HG03571 (cell line): ENCODE measurements at regions not wholly inside any gene's neighbourhood (a gene's known extent, or its start where the extent isn't known, plus 50 kb on each side); places are given as distances from the start of the nearest gene placed in this dataset.
"Not testable (repeated sequence)": the region's sequence is repeated elsewhere in the genome, so short reads cannot be mapped to it uniquely, and the experiment has no call there.

Experiments used
- ATAC-seq: cut with Tn5 transposase; IDR thresholded peaks from one replicate; pipeline ENCODE4 v1.9.1; 2021; ENCODE audit not compliant: unreplicated experiment

DNA sequence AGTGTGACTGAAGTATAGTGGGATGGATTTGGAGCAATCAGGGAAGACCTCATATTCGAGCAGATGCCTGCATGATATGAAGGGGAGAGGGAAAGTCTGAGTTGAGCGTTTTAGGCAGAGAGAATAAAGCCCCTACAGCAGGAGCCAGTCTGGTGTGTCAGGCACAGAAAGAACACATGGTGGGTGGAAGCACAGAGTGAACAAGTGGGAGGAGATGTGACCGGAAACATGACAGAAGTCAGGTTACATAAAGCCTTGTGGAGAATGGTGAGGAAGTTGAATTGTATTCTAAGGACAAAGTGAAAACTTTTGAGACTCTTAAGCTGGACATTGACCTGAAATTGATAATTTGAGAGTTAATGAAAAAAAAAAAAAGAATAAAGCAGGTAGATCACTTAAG, 541.0 kb downstream of the PLOD2 start:
- ATAC-seq: no peak

DNA sequence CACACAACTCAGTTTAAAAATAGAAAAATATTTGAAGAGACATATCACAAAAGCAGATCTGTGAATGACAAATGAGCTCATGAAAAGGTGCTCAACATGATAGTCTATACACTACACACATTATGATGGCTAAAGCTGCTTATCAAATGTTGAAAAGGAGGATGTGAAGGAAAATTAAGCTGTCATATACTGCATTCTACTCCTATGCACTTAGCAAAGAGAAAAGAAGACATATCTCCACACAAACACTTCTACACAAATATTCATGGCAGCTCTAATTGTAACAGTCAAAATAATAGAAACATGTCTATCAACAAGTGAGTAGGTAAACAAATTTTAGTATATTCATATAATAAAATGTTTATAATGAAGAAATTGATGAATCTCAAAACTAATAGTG, 540.5 kb downstream of the PLOD2 start:
- no peak for ATAC-seq

DNA sequence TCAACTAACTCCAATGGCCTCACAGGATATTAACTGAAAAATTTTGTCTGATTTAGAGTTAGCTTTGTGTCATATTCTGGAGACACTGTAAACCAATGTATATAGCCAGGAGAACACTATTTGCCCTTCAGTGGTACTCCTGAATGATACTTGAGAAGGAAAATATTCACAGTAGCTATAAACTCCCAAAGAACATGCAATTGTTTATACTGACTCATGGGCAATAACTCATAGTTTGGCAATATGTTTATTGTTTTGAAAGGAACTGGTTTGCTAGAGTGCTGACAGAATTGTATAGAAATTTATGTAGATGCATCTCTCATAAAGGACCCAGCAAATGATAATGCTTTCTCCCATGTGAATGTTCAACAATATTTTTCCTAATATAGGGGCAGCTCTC, 537.6 kb downstream of the PLOD2 start:
- no peak for ATAC-seq

DNA sequence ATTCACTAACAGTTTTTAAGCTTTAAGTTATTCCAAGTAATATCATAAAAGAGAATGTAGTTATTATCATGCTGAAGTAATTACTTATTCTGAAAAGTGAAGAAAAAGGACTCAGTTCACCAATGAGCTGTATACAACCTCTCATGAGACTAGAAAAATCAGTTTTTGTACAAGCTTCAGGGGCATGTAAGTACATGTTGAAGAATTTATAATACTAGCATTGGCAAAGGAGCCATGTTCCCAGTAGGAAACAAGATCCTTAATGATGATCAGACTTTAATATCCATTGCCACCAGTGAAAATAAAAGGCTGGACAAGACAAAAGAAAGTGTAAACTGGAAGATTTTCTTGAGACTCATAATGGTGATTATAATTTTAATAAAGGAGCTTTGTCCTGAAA, 532.8 kb downstream of the PLOD2 start:
- ATAC-seq: no peak

DNA sequence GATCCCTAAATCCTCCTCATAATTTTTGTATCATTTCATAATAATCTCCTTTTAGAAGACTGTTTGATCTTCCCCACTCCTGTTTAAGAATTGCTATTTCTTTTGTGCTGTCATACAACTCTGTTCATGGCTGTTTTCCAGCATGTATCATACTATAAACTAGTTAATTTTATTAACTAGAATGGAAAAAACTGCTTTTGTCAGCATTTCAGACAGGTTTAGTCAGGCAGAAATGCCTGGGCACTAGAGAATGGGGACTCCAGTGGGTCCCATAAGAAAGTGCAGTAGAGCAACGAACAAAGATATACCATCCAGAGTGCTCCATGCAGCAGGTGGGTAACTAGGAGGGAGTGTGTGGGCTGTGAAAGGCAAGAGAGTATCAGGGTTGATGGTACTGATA, 523.9 kb downstream of the PLOD2 start:
- ATAC-seq: no peak

DNA sequence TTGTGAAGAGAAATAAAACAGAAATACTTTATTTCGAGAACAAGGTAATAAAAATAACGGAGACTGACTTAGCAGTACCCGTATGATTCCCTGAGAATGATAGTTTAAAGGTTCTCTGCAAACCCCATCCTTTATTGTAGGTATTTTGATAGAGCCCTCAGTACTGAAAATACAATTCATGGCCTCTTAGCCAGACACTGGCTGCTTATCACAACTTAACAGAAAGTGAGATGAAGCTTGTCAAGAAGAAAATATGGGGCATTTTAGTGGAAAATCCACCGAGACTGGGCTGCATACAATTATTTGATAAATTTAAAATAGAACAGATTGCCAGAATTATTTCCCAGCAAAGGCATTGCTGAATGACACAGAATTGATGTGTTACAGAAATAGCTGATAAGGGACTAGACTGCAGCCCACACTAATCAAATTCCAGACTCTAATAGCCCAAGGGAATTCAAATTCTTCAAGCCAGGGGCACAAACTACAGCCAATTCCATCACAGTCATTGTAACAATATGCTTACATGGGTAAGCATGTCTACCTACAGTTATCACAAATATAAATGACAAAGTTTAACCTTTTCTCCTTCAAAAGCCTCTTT, 521.9 kb downstream of the PLOD2 start:
- no peak for ATAC-seq

DNA sequence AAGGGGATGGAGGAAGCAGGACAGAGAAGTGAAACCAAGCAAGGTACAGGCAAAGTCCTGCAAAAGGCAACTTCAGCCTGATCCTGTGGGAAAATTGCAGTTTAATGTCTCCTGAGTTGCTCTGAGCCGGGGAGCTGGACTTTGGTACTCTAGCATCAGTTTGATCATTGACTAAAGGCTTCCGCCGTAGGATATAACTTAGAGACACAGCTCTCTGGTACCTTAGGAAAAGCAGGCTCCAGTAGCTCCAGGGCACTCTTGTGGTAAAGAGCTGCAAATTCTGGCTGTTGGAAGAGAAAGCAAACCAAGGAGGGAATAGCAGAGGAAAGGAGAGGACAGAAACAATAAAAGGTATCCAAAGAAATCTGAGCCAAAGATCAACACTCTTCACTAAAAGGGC, 521.1 kb downstream of the PLOD2 start:
- no peak for ATAC-seq

DNA sequence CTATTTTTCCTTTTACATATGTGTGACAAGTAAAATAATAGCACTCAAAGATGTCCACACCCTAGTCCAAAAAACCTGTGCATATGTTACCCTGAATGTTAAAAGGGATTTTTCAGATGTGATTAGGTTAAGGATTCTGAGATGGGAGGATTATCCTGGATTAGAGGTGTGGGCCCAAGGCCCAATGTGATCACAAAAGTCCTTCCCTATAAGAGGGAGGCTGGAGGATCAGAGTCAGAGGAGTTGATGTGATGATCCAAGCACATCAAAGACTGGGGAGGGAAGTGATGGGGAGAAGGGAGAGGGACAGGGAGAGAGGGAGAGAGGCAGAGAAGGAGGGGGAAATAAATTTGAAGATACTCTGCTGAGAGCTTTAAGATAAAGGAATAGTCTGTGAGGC, 512.6 kb downstream of the PLOD2 start:
- no peak for ATAC-seq

DNA sequence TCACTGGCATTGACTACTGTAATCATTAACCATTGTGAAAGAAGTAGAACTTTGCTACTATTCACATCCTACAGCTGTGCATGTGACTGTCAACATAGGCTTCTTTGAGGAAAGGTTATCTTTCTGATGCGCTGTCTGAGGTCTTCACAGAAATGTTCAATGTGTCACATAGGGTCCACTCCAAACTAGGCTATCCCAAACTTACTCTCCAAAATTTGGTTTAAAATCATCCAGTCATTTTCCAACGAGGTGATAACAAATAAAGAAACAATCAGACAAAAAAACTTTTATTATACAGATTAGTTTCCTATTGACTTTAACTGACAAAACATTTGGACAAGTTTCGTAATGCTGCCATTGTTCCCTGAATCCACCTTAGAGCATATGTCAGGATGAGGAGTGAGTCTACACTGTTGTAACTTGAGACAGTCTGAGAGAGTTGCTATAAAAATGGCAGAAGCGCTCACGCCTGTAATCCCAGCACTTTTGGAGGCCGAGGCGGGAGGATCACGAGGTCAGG, 511.6 kb downstream of the PLOD2 start:
- ATAC-seq: no peak

DNA sequence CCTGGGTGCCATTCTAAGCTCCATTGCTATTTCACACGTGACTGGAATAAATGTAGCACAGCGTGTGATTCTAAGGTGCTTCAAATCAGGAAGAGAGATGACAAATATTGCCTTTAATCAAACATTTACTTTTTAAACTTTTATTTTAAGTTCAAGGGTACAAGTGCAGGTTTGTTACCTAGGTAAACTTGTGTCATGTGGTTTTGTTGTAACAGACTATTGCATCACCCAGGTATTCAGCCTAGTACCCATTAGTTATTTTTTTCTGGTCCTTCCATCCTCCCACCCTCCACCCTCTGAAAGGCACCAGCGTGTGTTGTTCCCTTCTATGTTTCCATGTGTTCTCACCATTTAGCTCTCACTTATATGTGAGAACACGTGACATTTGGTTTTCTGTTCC, 510.8 kb downstream of the PLOD2 start:
- ATAC-seq: no peak

DNA sequence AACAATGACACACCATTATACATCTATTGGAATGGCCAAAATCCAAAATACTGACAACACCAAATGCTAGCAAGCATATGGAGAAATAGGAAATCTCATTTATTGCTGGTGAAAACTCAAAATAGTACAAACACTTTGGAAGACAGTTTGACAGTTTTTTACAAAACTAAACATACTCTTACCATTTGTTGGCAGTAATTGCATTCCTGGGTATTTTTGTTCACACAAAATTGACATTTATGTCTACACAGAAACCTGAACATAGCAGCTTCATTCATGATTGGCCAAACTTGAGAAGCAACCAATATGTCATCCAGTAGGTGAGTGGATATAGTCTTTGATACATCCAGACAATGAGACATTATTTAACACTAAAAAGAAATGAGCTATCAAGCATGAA, 489.9 kb downstream of the PLOD2 start:
- no peak for ATAC-seq

DNA sequence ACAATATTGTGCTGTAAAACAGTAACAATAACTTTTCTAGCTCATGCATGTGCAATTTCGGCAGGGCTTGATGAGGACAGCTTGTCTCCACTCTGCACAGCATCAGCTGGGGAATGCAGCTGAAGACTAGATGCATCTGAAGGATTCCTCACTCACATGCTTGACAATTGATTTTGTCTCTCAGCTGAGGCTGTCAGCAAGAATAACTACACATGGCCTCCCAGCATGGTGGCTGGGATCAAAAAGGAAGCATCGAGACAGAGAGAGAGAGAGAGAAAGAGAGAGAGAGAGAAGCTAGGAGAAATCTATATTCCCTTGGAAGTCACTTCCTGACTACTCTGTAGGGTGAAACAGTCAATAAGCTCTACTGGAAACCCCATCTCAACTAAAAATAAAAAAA, 487.1 kb downstream of the PLOD2 start:
- ATAC-seq: no peak

DNA sequence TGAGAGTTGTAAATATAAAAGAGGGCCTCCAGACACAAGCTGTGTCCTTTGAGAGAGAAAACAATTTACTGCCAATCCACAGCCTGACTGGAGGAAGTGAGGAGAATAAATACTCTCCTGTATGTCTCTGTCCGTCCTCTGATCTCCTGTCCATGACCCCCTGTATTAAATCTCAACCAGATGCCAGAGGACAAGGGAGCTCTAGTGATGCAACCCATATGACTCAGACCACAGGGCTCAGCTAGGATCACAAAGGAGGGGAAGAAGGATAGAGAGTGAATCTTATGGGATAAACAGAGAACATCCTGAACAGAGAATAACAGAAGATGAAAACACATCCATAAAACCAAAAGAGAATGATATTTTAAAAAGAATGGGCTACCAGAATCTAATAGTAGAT, 482.6 kb downstream of the PLOD2 start:
- no peak for ATAC-seq

DNA sequence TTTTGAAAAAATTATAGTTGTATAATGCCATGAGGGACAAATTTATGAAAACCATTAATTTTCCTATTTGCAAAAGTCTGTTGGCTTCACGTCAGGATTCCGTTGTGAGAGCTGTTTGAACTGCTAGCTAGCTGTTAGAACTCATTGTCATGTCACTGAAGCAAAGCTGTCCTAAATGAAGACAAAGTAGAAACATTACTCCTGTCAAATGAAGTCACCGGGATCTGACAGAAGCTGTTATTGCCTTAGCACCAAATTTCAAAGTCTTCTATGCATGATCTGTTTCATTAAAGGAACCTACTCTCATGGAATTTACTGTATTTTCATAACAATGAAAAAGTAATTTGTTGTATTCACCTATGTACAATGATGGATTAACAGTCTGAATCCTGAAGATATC, 479.8 kb downstream of the PLOD2 start:
- ATAC-seq: no peak

DNA sequence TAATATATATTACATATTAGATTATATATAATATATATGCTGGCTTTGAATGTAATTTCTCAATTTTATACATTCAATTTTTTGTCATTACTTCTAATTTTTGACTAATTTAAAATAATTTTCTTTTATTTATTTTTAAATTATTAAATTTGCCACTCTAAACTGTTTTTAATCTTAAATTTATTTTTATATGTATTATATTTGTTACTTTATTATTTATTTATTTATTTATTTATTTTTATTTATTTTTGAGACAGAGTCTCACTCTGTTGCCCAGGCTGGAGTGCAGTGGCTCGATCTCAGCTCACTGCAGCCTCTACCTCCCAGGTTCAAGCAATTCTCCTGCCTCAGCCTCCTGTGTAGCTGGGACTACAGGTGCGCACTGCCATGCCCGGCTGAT, 473.0 kb downstream of the PLOD2 start:
- not testable (repeated sequence) for ATAC-seq

DNA sequence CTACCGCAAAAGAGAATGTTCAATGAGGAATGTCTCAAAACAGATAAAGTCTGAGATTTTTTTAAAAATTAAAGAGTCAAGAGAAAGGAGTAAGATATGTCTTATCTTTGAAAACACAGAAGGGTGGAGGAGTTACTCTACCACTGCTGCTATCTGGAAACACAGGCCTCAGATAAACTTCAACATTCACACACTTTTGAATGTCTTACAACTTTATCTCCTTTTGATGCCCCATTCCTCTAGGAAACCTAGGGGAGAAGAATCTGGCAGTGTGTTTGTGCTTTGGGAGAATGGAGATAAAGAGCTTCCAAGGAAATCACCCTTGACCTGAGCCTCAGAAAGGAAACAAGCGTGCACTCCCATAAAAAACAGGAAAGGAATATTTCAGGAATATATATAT, 468.2 kb downstream of the PLOD2 start:
- no peak for ATAC-seq

DNA sequence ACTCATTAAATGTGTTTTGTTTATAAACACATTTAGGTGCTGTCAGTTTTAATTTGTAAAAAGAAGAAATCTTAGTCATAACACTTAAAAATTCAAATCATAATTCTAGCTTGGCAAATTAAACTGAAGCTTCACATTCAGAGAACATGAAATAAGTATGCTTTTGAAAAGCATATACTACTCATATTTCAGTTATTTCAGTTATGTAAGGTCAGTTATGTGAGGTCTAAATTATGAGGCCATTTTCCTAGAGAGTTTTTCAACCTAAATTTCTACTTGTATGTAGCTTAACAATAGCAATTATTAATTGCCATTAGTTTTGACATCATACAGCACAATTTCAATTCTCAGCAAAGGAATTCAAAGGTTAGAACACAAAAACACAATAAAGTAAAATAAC, 465.0 kb downstream of the PLOD2 start:
- ATAC-seq: no peak

DNA sequence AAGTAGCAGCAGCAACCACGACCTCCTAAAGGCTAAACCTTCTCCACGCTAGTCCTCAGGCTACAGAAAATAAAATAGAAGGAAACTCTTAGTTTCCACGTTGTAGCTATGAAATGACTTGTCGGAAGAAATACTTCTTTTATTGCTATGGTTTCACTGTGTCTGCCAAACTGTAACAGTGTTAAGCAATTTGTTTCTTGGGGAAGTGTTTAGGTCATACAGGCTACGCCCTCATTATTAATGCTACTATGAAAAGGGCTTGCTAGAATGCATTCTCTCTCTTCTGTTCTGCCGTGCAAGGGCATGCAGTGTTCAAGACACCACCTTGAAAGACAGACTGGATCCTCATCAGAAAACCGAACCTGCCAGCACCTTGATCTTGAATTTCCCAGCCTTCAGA, 462.7 kb downstream of the PLOD2 start:
- no peak for ATAC-seq

DNA sequence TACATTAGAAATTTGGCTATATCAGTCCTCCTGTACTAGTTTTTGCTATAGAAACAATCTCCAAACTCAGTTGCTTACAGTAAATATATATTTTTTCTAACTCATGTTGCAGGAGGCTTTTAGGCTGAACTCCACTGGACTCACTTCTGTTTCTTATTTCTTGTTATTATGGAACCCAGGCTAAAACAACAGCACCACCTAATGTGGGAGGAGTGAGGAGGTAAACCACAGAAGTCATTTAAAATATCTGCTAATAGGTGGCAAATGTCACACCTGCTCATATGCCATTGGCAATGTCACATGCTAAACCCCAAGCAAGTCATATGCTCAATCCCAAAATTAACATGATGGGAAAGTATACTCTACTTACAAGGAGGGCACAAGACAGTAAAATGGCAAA, 462.2 kb downstream of the PLOD2 start:
- ATAC-seq: no peak

DNA sequence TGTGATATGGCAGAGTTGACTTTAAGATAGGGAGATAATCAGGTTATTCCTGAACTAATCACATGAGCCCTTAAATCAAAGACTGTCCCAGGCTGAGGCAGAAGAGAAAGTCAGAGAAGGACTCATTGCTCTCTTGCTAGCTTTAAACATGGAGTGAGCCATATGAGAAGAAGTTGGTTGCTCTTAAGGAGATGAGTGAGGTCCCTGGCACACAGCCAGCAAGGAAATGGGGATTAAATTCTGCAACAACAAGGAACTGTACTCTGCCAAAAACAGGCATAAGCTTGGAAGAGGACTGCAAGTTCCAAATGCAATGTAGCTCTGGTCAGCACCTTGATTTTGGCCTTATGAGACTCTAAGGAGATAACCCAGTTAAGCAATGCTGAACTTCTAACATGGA, 457.0 kb downstream of the PLOD2 start:
- no peak for ATAC-seq

DNA sequence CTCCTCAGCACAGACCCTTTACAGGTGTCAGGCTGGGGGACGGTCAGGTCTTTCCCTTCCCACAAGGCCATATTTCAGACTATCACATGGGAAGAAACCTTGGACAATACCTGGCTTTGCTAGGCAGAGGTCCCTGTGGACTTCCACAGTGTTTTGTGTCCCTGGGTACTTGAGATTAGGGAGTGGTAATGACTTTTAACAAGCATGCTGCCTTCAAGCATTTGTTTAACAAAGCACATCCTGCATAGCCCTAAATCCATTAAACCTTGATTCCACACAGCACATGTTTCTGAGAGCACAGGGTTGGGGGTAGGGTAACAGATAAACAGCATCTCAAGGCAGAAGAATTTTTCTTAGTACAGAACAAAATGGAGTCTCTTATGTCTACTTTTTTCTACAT, 451.2 kb downstream of the PLOD2 start:
- not testable (repeated sequence) for ATAC-seq

DNA sequence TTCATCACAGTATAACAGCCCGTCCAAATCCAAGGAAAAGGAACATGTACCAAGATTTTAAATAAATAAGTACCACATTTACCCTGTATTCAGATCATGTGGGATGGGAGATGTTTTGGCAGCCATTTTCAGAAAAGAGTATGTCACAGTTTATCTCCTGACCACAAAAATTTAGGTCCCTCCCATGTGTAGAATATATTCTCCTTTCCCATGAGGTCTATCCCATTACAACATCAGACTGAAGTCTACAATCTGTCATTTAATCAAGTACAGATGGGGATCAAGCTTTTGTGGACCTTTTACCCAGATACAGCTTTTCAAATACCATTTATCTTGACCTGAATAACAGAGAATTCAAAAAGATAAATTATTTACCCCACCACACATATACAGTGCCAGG, 444.5 kb downstream of the PLOD2 start:
- ATAC-seq: no peak

DNA sequence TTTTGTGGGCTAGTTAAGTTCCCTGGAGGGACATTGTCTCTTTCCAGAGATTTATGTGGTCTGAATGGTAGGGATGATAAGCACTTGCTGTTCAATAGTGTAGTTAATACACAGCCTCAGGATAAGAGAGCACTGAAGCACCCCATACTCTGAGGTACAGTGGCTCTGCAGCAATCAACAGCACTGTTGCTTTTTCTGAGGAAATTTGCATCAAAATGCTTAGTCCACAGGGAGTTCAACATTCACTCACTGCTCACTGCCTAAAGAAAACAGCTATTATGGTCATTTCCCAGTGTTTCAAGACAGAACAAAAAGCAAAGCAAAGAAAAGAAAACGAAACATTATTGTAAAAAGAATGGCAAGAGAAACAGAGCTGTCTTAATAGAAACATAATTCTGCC, 441.9 kb downstream of the PLOD2 start:
- ATAC-seq: no peak
